Muscle of back (tissue), 3 donors: ENCODE measurements at regions not wholly inside any gene's neighbourhood (a gene's known extent, or its start where the extent isn't known, plus 50 kb on each side); places are given as distances from the start of the nearest gene placed in this dataset.

ENCODE experiments used
- DNase-seq, 3 donors: peaks; one replicate each; pipeline versions ENCODE4 v3.0.0 to v3.0.0-alpha.2; 2013

GRCh38 chr18:10057894-10058791 lies 144.3 kb downstream of the VAPA start:
- peak; percentile 63 to 84 (median 81) for DNase-seq

DNA sequence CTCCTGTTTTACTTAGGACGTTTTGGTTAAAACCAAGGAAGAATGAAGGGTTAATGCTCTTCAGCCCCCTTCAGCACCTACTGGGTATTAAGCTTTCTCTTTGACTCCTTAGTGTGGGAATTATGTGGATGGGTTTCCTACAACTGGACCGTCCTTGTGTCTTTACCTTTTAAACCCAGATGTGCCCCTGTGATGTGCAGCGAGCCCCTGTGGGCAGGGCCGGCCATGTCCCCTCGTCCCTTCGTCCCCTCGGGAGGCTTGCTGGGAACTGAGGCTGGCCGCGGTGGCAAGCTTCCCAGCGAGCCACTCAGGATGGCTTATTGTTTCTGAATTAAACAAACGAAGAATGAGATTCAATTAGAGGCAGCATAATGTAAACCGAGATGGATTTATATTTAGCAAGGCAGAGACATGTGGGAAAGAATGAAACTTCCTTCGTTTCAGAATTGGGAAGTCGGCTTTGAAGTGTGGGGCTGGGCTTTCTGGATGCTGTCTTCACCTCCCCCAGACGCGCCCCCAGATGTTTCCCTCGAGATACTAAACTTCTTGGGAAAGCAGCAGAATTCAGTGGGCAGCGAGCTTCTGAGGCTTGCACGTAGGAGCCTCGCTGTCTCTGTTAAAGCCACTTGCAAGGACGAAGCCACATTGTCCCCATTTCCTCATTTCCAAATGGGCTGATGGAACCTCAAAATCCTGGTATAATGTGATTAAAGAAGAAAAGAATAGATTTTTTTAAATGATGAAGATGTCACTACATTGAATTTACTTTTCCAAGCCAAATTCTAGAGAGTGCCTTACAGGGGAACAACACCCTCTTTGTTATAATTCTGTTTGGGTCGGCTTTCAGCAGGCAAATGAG lies 146.0 kb downstream of the VAPA start:
- peak in 2 of 3 donors; percentile 38 to 64 for DNase-seq

- peak in 1 of 3 donors; percentile 46 for DNase-seq
Measured at GRCh38 chr18:10060469-10060782, 146.6 kb downstream of the VAPA start.

DNA sequence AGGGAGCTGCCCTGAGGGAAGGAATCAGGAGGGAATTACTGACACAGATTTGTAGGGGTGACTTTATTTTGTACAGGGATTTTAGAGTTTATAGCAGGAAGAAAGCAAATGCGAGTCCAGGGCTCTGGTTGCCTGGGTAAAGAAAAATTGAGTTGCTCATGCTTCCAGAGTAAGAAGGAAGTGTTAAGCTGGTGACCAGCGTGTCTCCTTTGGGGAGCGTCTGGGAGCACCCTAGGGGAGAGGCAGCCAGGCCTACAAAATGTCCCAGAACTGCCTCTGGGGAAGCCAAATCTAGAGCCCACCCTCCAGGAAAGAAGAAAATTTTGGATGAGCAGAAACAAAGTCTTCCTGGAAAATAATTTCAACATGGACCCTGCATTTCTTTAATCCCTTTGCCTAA lies 147.0 kb downstream of the VAPA start:
- DNase-seq = no peak

DNA sequence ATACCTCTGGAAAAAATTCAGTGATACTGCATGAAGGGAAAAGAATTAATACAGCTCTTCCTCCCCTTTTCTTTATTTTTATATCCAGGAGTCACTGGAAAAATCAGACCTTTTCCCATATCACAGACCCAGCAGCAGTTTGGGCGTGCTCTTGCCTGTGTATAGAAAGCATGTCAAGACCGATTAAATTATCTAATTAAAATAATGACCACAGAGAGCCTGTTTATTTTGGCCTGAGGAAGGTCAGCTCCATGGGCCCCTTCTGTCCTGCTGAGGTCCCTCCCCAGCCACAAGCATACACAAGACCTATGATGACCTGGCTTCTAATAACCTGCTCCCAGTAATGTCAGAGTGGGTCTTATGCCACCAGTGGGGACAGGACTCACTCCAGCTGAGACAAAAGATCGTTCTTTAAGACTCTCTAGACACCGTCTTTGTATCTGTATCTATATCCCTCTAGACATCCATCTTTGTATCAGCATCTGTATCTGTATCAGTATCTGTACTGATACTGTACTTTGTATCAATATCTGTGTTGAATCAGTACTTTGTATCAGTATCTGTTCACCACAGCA lies 147.8 kb downstream of the VAPA start:
- no peak for DNase-seq

- DNase-seq = peak in 2 of 3 donors; percentile 30 to 66
Measured at GRCh38 chr18:10062302-10063300, 148.8 kb downstream of the VAPA start.

GRCh38 chr18:10063489-10063888 lies 149.7 kb downstream of the VAPA start:
- no peak for DNase-seq

DNA sequence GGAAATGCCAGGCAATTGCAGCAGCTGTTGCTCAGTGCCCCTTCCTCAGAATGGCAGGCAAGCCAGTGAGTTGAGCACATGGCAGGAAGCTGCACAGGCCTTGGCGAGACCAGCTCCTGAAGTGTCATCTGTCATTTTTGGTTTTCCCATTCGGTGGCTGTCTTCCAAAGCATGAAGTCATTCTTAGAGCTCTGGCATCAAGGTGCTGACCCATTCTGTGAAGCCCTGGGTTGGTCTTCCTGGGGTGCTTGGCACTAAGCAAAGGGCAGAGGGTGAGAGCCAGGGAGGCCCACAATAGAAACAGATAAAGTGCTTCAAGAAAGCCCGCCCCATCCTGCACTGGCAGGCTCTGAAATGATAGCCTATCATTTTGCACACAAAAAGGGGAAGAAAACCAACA lies 150.5 kb downstream of the VAPA start:
- no peak for DNase-seq

DNA sequence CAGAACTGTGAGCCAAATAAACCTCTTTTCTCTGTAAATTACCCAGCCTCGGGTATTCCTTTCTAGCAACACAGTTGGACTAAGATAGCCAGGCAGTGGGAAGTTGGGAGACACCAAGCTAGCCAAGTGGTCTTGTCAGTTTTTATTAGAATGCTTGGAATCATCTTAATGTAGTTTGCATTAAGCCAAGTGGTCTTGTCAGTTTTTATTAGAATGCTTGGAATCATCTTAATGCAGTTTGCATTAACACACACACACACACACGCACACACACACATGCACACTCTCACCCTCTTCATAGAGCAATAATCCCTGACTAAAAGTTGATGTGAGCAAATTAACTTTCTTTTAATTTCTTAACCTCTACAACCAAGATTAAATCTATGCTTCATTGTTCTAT lies 151.5 kb downstream of the VAPA start:
- no peak for DNase-seq

- no peak for DNase-seq
Measured at GRCh38 chr18:10067670-10068659, 154.1 kb downstream of the VAPA start.

- no peak for DNase-seq
Measured at GRCh38 chr18:10068766-10069567, 155.2 kb downstream of the VAPA start.

DNA sequence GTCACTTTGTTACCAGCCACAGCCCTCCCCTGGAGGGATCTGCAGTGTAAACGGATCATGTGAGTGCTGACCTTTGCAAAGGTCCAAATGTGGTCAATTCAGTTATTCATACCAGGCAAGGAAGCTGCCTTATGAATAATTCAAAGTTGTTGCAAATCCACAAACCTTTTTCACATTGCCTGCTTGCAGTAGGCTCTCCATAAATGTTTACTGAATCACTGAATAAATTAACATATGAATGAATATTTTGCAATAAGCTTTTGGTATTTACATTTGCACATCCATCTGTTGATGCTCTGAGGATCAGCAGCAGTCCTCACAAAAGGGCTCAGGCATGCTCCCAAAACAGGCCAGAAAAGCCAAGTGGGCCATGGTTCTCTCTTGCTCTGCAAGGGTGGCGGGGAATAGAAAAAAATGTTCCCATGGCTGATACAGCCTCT lies 156.8 kb downstream of the VAPA start:
- DNase-seq = no peak

- no peak for DNase-seq
Measured at GRCh38 chr18:10072671-10073175, 158.9 kb downstream of the VAPA start.

- DNase-seq = no peak
Measured at GRCh38 chr18:10074110-10074509, 160.3 kb downstream of the VAPA start.

GRCh38 chr18:10074728-10075127 lies 160.9 kb downstream of the VAPA start:
- no peak for DNase-seq

- no peak for DNase-seq
Measured at GRCh38 chr18:10076502-10077030, 162.8 kb downstream of the VAPA start.

DNA sequence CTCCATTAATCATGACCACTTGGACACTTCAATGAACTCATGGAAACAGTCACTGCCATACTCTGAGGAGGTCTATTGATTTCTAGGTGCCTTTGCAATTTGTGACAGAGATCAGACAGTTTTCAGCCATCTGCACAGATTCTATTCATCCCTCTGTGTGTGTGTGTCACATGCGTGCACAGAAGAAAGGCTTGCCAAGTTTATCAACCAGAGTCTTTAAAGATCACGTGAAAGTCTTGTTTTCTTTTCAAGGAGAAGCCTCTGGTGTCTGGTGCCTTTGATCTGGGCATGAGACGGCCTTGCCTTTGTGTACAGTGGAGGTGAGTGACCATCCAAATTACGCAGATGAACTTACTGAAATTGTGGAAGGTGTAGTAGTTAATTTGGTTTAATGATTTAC lies 164.2 kb downstream of the VAPA start:
- DNase-seq = no peak

DNA sequence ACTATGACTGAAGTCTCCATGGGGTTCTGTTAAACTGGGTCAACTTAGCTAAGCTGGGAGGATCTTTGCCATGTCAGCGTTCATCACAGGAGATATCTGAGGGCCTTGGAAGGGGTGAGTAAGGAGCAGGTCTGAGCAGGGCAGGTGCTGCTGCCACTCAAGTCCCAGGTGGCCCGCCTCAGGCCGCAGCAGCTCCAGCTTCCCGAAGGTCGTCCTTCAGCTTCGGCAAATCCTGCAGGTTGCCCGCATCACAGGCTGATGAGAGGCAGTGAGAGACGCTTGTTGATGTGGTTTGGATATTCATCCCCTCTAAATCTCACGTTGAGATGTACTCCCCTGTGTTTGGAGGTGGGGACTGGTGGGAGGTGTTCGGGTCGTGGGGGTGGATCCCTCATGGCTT lies 166.6 kb downstream of the VAPA start:
- no peak for DNase-seq

GRCh38 chr18:10081492-10081891 lies 167.7 kb downstream of the VAPA start:
- peak in 1 of 3 donors; percentile 51 for DNase-seq
